Liver (tissue), 8 donors: ENCODE measurements at regions not wholly inside any gene's neighbourhood (a gene's known extent, or its start where the extent isn't known, plus 50 kb on each side); places are given as distances from the start of the nearest gene placed in this dataset.

Experiments
- DNase-seq: peaks from one replicate; pipeline ENCODE4 v3.0.0-alpha.2; 2017; ENCODE audit warnings: low spot score
- H3K27ac ChIP-seq, 2 donors: one replicate each; pipeline ENCODE4 v1.7.0; 2013; ENCODE audit warnings: inconsistent platforms in 2 of 2, low read length in 2 of 2, control low read depth in 1 of 2, low read depth in 1 of 2, mild to moderate bottlenecking in 1 of 2
- H3K27me3 ChIP-seq, 4 donors: one replicate each; pipeline versions ENCODE4 v1.6.1 to v1.7.0; 2013; ENCODE audit warnings: low read length in 3 of 4, inconsistent platforms in 1 of 4, mild to moderate bottlenecking in 1 of 4, moderate library complexity in 1 of 4; ENCODE audit not compliant: control insufficient read depth in 4 of 4, insufficient read depth in 4 of 4
- H3K36me3 ChIP-seq, 4 donors: one replicate each; pipeline versions ENCODE4 v1.6.1 to v1.7.0; 2013; ENCODE audit warnings: low read length in 3 of 4, mild to moderate bottlenecking in 3 of 4, low read depth in 1 of 4, moderate library complexity in 1 of 4; ENCODE audit not compliant: control insufficient read depth in 4 of 4, insufficient read depth in 3 of 4
- H3K4me1 ChIP-seq, 4 donors: one replicate each; pipeline versions ENCODE4 v1.6.1 to v1.7.0; 2013; ENCODE audit warnings: low read length in 3 of 4, mild to moderate bottlenecking in 3 of 4, moderate library complexity in 1 of 4; ENCODE audit not compliant: control insufficient read depth in 4 of 4, insufficient read depth in 4 of 4
- H3K4me3 ChIP-seq, 3 donors: one replicate each; pipeline versions ENCODE4 v1.6.1 to v1.7.0; 2013; ENCODE audit warnings: low read length in 3 of 3, control low read depth in 1 of 3, low read depth in 1 of 3, mild to moderate bottlenecking in 1 of 3
- H3K9ac ChIP-seq, 2 donors: one replicate each; pipeline ENCODE4 v1.7.0; 2013; ENCODE audit warnings: low read length in 2 of 2, mild to moderate bottlenecking in 2 of 2, moderate library complexity in 2 of 2, control low read depth in 1 of 2, low read depth in 1 of 2
- H3K9me3 ChIP-seq, 4 donors: one replicate each; pipeline versions ENCODE4 v1.6.1 to v1.7.0; 2013; ENCODE audit warnings: low read length in 3 of 4; ENCODE audit not compliant: control insufficient read depth in 4 of 4
- ATF3 ChIP-seq: IDR thresholded peaks from 2 replicates; pipeline ENCODE4 v1.6.1; 2016; ENCODE audit warnings: antibody characterized with exemption
- CTCF ChIP-seq: fragments of 150-350 bp; IDR thresholded peaks from 2 replicates; pipeline ENCODE4 v1.5.1; 2017; ENCODE audit warnings: improper control_type of control experiment, low read depth, low read length; ENCODE audit not compliant: missing input control
- EGR1 ChIP-seq, 2 donors: IDR thresholded peaks; 2 replicates each; pipeline ENCODE4 v1.6.1; 2016 to 2018; ENCODE audit warnings: antibody characterized with exemption in 2 of 2, low read depth in 2 of 2
- FOXA1 ChIP-seq: IDR thresholded peaks from 2 replicates; pipeline ENCODE4 v1.6.1; 2016; ENCODE audit warnings: antibody characterized with exemption
- FOXA2 ChIP-seq: IDR thresholded peaks from 2 replicates; pipeline ENCODE4 v1.6.1; 2016; ENCODE audit warnings: antibody characterized with exemption
- GABPA ChIP-seq, 2 donors: IDR thresholded peaks in 1 of 2; conservative IDR thresholded peaks in 1 of 2; 2 replicates each; pipeline ENCODE4 v1.6.1; 2016; ENCODE audit warnings: antibody characterized with exemption in 2 of 2, mild to moderate bottlenecking in 1 of 2, moderate library complexity in 1 of 2
- HNF4A ChIP-seq, 2 donors: conservative IDR thresholded peaks; 2 replicates each; pipeline ENCODE4 v1.6.1; 2016; ENCODE audit warnings: antibody characterized with exemption in 2 of 2, mild to moderate bottlenecking in 2 of 2
- HNF4G ChIP-seq: IDR thresholded peaks from 2 replicates; pipeline ENCODE4 v1.6.1; 2016; ENCODE audit warnings: antibody characterized with exemption
- JUND ChIP-seq, 2 donors: IDR thresholded peaks; 2 replicates each; pipeline ENCODE4 v1.6.1; 2016; ENCODE audit warnings: antibody characterized with exemption in 2 of 2
- MAX ChIP-seq: IDR thresholded peaks from 2 replicates; pipeline ENCODE4 v1.6.1; 2016; ENCODE audit warnings: antibody characterized with exemption
- NR2F2 ChIP-seq: IDR thresholded peaks from 2 replicates; pipeline ENCODE4 v1.6.1; 2016; ENCODE audit warnings: antibody characterized with exemption
- RAD21 ChIP-seq, 2 donors: IDR thresholded peaks; 2 replicates each; pipeline ENCODE4 v1.6.1; 2016; ENCODE audit warnings: antibody characterized with exemption in 2 of 2, mild to moderate bottlenecking in 2 of 2
- REST ChIP-seq: IDR thresholded peaks from 2 replicates; pipeline ENCODE4 v1.6.1; 2016; ENCODE audit warnings: antibody characterized with exemption, mild to moderate bottlenecking
- RXRA ChIP-seq, 2 donors: IDR thresholded peaks; 2 replicates each; pipeline ENCODE4 v1.6.1; 2017 to 2018; ENCODE audit warnings: antibody characterized with exemption in 2 of 2, mild to moderate bottlenecking in 1 of 2
- SP1 ChIP-seq: IDR thresholded peaks from 2 replicates; pipeline ENCODE4 v1.6.1; 2018; ENCODE audit warnings: antibody characterized with exemption, mild to moderate bottlenecking
- TAF1 ChIP-seq: conservative IDR thresholded peaks from 2 replicates; pipeline ENCODE4 v1.6.1; 2016; ENCODE audit warnings: antibody characterized with exemption, mild to moderate bottlenecking
- YY1 ChIP-seq: IDR thresholded peaks from 2 replicates; pipeline ENCODE4 v1.6.1; 2016; ENCODE audit warnings: antibody characterized with exemption, mild to moderate bottlenecking
- ZBTB33 ChIP-seq: IDR thresholded peaks from 2 replicates; pipeline ENCODE4 v1.6.1; 2016; ENCODE audit warnings: antibody characterized with exemption
- WGBS: extraction: QIAGEN DNeasy Blood & Tissue Kit; methylation state at CpG from one replicate; pipeline ENCODE4 v1.1.7; 2013; 5-methylcytosine and 5-hydroxymethylcytosine counted together
- donor health status: healthy.
- donor health status: healthy.
- donor health status: healthy.
- donor health status: healthy.
- donor health status: healthy.

- Histone ChIP-seq H3K4me1 (peaks cover 0 to 4% (median 0%) of the 10 kb centered on the region in 4 donors), H3K9me3 (no peaks in the 10 kb centered on the region), H3K27ac (no peak overlapping the region), H3K36me3 (no peaks in the 10 kb centered on the region), H3K27me3 (no peaks in the 10 kb centered on the region), H3K9ac (no peak overlapping the region), H3K4me3 (no peak overlapping the region)
- TF ChIP-seq SP1 (no peak), HNF4A (conservative IDR thresholded peaks at IDR 0.05) (no peak), RXRA (IDR thresholded peaks at IDR 0.05) (no peak), FOXA1 (no peak), REST (no peak), MAX (no peak), HNF4G (no peak), NR2F2 (no peak), YY1 (no peak), EGR1 (IDR thresholded peaks at IDR 0.05; ENCODE audit: low read depth in 2 of 2) (no peak), ZBTB33 (no peak), RAD21 (IDR thresholded peaks at IDR 0.05) (no peak), GABPA (IDR thresholded peaks at IDR 0.05 in 1 of 2, conservative IDR thresholded peaks at IDR 0.05 in 1 of 2) (no peak), TAF1 (no peak), CTCF (no peak), FOXA2 (no peak), ATF3 (no peak), JUND (IDR thresholded peaks at IDR 0.05) (no peak)
- 85% methylated on average over 4 of the region's 4 CpGs for whole genome bisulfite sequencing
- DNase-seq = no peak
Observed at GRCh38 chr1:173410133-173410793, 66.9 kb upstream of the PRDX6 start.
